ENCODE measurements at regions not wholly inside any gene's neighbourhood (a gene's known extent, or its start where the extent isn't known, plus 50 kb on each side); places are given as distances from the start of the nearest gene placed in this dataset.

DNA sequence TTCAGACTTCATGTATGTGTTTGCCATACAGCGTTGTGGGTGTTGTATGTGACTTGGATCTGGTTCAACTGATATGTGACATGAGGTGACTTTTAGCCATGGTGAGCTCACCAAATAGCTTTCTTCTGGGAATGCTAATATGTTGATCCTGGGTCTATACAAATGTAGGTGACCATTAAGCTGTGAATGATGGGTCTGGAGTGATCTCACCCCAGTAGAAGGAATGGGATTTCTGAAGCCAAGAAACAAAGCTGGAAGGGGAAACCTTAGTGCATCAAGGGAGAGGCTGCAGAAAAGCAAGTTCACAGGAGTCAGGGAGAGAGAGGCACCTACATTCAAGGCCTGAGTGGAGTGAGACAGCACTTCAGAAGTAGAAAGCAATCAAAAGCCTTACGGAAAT lies 421.0 kb upstream of the THRB start (continued):
- TF ChIP-seq, protein P1, sequence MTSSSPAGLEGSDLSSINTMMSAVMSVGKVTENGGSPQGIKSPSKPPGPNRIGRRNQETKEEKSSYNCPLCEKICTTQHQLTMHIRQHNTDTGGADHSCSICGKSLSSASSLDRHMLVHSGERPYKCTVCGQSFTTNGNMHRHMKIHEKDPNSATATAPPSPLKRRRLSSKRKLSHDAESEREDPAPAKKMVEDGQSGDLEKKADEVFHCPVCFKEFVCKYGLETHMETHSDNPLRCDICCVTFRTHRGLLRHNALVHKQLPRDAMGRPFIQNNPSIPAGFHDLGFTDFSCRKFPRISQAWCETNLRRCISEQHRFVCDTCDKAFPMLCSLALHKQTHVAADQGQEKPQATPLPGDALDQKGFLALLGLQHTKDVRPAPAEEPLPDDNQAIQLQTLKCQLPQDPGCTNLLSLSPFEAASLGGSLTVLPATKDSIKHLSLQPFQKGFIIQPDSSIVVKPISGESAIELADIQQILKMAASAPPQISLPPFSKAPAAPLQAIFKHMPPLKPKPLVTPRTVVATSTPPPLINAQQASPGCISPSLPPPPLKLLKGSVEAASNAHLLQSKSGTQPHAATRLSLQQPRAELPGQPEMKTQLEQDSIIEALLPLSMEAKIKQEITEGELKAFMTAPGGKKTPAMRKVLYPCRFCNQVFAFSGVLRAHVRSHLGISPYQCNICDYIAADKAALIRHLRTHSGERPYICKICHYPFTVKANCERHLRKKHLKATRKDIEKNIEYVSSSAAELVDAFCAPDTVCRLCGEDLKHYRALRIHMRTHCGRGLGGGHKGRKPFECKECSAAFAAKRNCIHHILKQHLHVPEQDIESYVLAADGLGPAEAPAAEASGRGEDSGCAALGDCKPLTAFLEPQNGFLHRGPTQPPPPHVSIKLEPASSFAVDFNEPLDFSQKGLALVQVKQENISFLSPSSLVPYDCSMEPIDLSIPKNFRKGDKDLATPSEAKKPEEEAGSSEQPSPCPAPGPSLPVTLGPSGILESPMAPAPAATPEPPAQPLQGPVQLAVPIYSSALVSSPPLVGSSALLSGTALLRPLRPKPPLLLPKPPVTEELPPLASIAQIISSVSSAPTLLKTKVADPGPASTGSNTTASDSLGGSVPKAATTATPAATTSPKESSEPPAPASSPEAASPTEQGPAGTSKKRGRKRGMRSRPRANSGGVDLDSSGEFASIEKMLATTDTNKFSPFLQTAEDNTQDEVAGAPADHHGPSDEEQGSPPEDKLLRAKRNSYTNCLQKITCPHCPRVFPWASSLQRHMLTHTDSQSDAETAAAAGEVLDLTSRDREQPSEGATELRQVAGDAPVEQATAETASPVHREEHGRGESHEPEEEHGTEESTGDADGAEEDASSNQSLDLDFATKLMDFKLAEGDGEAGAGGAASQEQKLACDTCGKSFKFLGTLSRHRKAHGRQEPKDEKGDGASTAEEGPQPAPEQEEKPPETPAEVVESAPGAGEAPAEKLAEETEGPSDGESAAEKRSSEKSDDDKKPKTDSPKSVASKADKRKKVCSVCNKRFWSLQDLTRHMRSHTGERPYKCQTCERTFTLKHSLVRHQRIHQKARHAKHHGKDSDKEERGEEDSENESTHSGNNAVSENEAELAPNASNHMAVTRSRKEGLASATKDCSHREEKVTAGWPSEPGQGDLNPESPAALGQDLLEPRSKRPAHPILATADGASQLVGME (CRISPR knock-in tag; IDR thresholded peaks at IDR 0.05) = no peak
- no peak for TF ChIP-seq RAD51 (IDR thresholded peaks at IDR 0.05; ENCODE audit: borderline replicate concordance, low read depth)
- TF ChIP-seq XRCC5 (IDR thresholded peaks at IDR 0.05; ENCODE audit: low read depth, low read length) = no peak

DNA sequence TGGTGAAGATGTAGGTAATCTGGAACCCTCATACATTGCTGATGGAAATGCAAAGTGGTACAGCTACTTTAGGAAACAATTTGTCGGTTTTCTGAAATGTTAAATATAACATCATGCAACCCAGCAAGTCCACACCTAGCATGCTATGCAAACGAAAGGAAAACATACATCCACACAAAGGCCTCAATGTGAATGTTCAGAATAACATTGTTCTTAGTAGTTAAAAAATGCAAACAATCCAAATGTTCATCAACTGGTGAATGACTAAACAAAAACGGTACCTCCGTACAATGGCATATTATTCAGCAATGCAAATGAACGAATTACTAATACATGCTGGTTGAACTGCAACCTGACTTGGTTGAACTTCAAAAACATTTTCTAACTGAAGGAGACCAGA lies 423.3 kb upstream of the THRB start:
- DNase-seq (ENCODE audit: extremely low read depth in 1 of 4, low spot score in 3 of 4) (no peak), FAIRE-seq (no peak), ATAC-seq (no peak)
- BruUV-seq (replicated peaks) = no TSS peak
- Histone ChIP-seq H3K9ac (ENCODE audit: insufficient read depth in 1 of 2, low read depth in 2 of 2, low read length in 2 of 2) (no peak overlapping the region), H3K4me2 (ENCODE audit: insufficient read depth, low read length) (no peak overlapping the region), H3K27ac (ENCODE audit: extremely low read depth, low read depth, low read length) (no peak overlapping the region), H3K27me3 (ENCODE audit: control insufficient read depth in 2 of 2, insufficient read depth in 2 of 2, low read length in 2 of 2) (no peaks in the 10 kb centered on the region), H3K36me3 (ENCODE audit: control insufficient read depth, insufficient read depth, low read length) (no peaks in the 10 kb centered on the region), H3K79me2 (ENCODE audit: control insufficient read depth, insufficient read depth, low read length) (no peaks in the 10 kb centered on the region), H4K20me1 (replicated peaks; ENCODE audit: control insufficient read depth, insufficient read depth, low read length) (no peaks in the 10 kb centered on the region), H3K9me1 (ENCODE audit: control insufficient read depth, insufficient read depth, low read length) (no peaks in the 10 kb centered on the region), H2AFZ (ENCODE audit: low read depth, low read length) (no peak overlapping the region), H3K4me1 (replicated peaks in 1 of 2; ENCODE audit: control insufficient read depth in 2 of 2, insufficient read depth in 2 of 2, low read length in 2 of 2) (no peaks in the 10 kb centered on the region), H3K4me3 (no peak overlapping the region), H3K9me3 (replicated peaks; ENCODE audit: control insufficient read depth, insufficient read depth, low read depth, low read length) (no peaks in the 10 kb centered on the region; the same call in 1 of the 2 replicates)
- POLR2A ChIA-PET = no interaction called here
- in situ Hi-C loops (cut with MboI) = no loop called here
- TF ChIP-seq TBP (optimal IDR thresholded peaks at IDR 0.05; ENCODE audit: low read depth, low read length) (no peak), ZBTB1 (CRISPR knock-in tag; IDR thresholded peaks at IDR 0.05; ENCODE audit: borderline replicate concordance, low read depth) (no peak)
- CTCF ChIA-PET (ENCODE audit: low intra/inter-chr PET ratio) = no interaction called here
- intact Hi-C loops (cut with micrococcal nuclease) = no loop called here
- WGBS (ENCODE audit: insufficient coverage, low coverage, missing lambda C conversion rate) = under 1% methylated on average over 5 of the region's 5 CpGs

Data from K562 (cell line).